ENCODE measurements at regions not wholly inside any gene's neighbourhood (a gene's known extent, or its start where the extent isn't known, plus 50 kb on each side); places are given as distances from the start of the nearest gene placed in this dataset.
"Not testable (repeated sequence)": the region's sequence is repeated elsewhere in the genome, so short reads cannot be mapped to it uniquely, and the experiment has no call there.

DNA sequence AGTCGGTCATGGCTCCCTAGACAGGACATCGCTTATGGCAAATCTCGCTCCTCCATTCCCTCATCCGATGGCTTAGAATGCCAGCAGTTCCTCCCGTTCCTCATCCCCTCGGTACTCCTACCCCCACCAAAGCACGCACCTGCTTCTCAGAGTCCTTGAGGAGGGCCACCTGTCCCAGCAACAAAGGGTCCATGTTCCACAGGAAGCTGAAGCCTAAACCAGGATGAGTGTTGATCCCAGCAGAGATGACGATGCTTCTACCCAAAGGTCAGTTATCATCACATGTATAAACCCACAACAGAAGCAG is 111.2 kb downstream of the THBS2 start:
- DNase-seq: no peak

GRCh38 chr6:169141671-169142537 is 111.7 kb downstream of the THBS2 start:
- no peak for DNase-seq

- DNase-seq: no peak
These were observed 112.6 kb downstream of the THBS2 start for GRCh38 chr6:169140986-169141495.

GRCh38 chr6:169139179-169139971 is 114.3 kb downstream of the THBS2 start:
- no peak for DNase-seq

- DNase-seq: no peak
These were observed 121.2 kb downstream of the THBS2 start for GRCh38 chr6:169132352-169132940.

DNA sequence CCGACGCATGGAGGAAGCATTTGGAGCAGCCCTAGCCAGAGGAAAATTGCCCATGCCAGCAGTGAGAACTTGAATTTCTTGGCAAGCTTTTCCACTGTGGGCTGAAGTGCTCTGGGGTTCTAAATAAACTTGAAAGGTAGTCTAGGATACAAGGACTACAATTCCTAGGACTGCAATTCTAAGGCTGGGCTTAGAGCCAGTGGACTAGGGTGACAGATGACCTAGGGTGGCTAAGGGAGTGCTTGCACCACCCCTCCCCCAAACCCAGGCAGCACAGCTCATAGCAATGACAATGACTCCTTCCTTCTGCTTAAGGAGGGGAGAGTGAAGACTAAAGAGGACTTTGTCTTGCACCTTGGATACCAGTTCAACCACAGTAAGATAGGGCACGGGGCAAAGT is 122.3 kb downstream of the THBS2 start:
- no peak for DNase-seq

GRCh38 chr6:169130113-169130512 is 123.5 kb downstream of the THBS2 start:
- no peak for DNase-seq

DNA sequence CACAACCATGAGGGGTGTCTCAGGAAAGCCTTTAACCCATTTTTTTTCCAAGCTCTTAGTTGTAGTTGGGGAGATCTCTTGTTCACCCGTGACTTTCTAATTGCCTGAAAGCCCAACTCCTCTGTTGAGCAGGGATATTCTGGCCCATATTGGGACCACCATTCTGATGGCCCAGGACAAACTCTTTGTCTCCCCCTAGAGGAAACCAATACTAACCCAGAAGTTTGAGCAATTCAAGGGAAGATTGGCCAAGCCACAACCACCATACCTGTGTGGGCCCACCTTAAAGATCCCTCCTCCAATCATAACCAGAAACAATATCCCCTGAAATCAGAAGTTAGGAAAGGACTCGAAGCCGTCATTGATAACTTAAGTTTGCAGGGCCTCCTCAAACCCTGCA is 132.6 kb downstream of the THBS2 start:
- DNase-seq: no peak

- no peak for DNase-seq
These were observed 134.0 kb downstream of the THBS2 start for GRCh38 chr6:169119669-169120068.

- DNase-seq: no peak
These were observed 135.3 kb downstream of the THBS2 start for GRCh38 chr6:169118346-169118830.

DNA sequence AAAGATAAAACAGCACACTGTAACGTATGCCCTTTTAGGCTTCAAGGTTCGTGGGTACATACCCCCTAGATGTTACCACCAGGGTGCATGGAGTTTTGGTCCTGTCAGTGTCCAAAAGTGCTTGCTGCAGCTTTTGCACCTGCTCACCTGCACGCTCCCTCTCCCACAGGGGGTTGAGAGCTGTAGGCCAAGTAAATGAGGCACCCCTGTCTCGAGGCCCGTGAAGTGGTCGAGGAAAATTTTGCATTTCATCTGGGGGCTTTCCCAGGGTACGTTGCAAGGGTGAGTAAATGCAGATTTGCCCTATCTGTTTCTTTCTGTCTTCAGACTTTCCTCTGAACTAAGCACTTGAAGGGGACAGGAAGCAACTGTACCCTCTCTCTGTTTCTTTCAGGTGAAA is 136.0 kb downstream of the THBS2 start:
- DNase-seq: no peak

DNA sequence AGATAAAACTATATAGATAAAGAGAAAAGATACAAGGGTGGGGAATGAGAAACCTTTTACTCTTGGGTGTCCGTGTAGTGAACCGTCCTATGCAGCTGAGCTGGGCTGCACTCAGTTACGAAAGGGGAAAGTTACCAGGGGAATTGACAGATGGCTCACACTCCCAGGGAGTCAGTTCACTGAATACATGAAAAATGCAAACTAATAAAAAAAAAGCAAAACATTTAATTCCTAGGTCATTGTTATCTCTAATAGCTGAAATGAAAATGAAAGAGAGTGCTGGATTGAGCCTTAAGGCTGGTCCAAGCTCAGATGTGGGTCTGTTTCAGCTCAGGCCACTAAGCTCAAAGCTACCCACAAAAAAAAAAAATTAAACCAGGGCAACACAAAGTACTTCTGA is 138.0 kb downstream of the THBS2 start:
- no peak for DNase-seq

GRCh38 chr6:169114632-169115031 is 139.0 kb downstream of the THBS2 start:
- DNase-seq: not testable (repeated sequence)

- DNase-seq: no peak
These were observed 140.9 kb downstream of the THBS2 start for GRCh38 chr6:169112483-169113320.

DNA sequence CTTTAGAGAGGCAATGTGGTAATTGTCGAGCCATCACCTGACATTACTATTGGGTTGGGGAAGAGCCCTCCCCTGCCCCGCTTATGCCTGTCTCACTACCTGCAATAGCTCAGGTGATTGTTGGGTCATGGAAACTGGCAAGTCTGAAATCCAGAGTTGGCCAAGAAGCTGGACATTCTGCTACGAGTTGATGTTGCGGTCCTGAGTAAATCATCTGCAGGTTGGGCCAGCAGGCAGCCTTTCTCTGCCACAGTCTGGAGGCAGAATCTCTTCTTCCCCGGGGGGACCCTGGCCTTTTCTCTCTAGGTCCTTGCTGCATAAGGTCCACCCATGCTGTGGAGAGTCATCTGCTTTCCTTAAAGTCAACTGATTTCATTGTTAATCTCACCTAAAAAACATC is 142.4 kb downstream of the THBS2 start:
- no peak for DNase-seq

GRCh38 chr6:169109411-169110220 is 144.0 kb downstream of the THBS2 start:
- DNase-seq: no peak

DNA sequence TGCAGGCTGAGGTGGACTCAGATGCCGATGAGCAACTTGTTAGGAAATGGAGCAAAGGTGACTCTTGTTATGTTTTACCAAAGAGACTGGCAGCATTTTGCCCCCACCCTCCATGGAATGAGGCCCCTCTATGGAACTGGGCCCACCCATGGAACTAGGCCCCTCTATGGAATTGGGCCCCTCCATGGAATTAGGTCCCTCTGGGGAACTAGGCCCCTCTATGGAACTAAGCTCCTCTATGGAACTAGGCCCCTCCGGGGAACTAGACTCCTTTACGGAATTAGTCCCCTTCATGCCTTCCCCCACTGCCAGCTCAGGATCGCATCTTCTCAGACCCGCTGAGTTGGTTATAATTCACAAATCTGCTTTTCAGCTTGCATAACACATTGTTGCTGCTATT is 144.9 kb downstream of the THBS2 start:
- DNase-seq: no peak

DNA sequence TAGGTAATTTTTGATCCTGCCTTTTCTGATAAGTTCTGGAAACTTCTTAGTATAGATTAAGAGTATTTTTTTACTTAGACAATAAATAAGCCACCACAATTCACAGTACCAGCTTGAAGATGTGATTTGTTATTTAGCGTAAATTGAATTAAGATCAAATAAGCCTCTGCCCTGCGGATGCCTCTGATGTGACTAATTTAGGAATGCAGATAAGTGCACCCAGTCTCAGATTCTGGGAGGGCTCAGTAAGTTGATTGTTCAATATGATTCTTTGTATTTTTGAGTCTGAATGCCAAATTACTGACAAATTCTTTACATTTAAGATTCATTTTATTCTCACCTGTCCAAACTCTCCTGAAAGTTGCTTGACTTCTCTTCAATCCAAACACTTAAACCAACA is 147.5 kb downstream of the THBS2 start:
- no peak for DNase-seq

DNA sequence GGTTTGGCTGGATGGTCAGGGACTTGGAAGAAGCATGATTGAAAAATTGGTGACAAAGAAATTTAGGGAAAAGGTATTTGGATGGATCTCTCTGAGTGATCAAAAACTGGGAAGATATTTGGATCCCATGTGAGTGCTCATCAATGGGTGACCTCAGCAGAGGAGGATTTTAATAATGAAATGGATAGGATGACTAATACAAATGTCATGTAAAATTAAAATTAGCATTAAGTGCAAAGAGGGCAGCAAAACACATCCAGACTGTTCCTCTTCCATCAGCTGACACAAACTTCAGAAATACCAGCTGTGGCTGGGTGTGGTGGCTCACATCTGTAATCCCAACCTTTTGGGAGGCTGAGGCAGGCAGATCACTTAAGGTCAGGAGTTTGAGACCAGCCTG is 151.7 kb downstream of the THBS2 start:
- DNase-seq: no peak

DNA sequence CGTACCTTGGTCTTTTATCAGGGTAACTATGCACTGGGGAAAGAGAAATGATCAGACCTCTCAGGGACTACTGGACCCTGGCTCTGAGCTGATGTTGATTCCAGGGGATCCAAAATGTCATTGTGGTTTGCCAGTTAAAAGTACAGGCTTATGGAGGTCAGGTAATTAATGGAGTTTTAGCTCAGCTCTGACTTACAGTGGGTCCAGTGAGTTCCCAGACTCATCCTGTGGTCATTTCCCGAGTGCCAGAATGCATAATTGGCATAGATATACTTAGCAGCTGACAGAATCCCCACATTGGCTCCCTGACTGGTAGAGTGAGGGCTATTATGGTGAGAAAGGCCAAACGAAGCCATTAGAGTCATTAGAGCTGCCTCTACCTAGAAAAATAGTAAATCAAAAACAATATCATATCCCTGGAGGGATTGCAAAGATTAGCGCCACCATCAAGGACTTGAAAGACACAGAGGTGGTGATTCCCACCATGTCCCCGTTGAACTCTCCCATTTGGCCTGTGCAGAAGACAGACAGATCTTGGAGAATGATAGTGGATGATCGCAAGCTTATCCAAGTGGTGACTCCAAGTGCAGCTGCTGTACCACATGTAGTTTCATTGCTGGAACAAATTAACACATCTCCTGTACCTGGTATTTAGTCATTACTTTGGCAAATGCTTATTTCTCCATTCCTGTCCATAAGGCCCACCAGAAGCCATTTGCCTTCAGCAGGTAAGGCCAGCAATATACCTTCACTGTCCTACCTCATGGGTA is 152.4 kb downstream of the THBS2 start:
- DNase-seq: no peak

Data from activated CD4-positive, alpha-beta T cell treated with anti-CD3 and anti-CD28 coated beads, Interleukin-2, amount 50 U/mL, for 48 hours (primary cell).